Hepatic stellate cell (primary cell): ENCODE measurements at regions not wholly inside any gene's neighbourhood (a gene's known extent, or its start where the extent isn't known, plus 50 kb on each side); places are given as distances from the start of the nearest gene placed in this dataset.
"Not testable (repeated sequence)": the region's sequence is repeated elsewhere in the genome, so short reads cannot be mapped to it uniquely, and the experiment has no call there.

Experiments
- DNase-seq: peaks from one replicate; pipeline ENCODE4 v3.0.0; 2011; ENCODE audit warnings: low spot score

DNA sequence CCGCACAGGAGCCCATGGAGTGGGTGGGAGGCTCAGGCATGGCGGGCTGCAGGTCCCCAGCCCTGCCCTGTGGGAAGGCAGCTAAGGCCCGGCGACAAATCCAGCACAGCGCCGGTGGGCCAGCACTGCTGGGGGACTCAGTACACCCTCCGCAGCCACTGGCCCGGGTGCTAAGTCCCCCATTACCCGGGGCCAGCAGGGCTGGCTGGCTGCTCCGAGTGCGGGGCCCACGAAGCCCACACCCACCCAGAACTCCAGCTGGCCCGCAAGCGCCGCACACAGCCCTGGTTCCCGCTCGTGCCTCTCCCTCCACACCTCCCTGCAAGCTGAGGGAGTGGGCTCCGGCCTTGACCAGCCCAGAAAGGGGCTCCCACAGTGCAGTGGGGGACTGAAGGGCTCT lies 610.0 kb upstream of the NRG3 start:
- DNase-seq, result not testable (repeated sequence)

DNA sequence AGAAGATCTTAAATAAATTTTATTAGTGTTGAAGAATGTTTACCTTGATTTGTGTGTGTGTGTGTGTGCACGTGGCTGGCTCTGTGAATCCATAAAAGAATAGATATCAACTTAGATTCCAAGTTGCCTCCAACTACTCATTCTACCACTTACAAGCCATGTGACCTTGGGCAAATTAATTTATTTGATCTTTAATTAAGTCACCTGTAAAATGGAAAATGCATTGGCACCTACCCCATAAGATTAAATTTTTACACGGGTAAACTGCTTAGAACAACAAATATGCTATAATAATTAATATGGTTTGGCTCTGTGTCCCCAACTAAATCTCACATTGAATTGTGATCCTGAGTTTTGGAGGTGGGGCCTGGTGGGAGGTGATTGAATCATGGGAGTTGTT lies 604.9 kb upstream of the NRG3 start:
- DNase-seq, result no peak

DNA sequence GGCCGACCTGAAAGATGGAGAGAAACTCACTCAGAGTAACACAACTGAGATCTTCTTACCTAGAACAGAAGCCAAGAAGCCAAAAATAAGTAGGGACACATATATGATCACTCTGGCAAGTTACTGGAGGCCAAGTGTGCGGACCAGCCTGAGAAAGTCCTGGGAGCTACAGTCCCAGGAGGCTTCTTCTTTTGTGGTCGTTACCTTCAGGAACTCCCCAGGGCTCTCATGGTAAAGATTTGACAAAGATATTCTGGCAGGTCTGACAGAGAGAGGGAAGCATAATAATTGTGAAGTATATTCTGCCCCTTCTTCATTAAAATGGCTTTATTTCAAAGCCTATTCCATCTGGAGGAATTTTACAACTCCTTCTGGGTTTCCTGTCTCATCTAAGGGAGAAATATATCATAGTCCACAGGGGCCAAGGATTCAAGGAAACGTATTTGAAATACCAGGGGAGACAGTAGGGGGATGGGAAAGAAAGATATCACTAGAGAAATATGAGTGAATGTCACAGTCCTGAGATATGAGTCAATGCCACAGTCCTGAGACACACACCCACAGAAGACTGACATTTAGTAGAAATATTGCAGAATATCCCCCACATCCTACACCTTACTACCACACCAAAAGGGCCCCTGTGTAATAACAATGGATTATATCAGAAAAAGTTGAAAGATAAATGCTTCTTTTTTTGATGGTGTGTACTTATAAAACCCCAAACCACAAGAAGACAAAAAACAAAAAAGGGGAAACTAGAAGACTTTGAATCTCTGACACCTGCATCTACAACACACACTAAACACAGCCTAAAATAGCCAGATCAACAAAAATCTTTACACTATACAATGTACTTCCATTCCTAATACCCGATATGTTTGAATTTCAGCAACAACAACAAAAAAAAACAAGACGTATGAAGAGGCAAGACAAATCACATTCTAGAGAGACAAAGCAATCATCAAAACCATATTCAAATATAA lies 594.2 kb upstream of the NRG3 start:
- no peak for DNase-seq

DNA sequence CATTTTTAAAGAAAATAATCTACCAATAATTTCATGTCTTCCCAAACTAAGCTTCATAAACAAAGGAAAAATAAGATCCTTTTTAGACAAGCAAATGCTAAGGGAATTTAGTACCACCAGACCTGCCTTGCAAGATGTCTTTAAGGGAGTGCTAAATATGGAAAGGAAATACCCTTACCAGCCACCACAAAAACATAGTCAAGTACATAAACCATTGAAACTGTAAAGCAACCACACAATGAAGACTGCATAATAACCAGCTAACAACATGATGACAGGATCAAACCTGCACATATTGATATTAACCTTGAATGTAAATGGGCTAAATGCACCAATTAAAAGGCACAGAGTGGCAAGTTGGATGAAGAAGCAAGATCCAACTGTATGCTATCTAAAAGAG lies 586.5 kb upstream of the NRG3 start:
- DNase-seq, result no peak

DNA sequence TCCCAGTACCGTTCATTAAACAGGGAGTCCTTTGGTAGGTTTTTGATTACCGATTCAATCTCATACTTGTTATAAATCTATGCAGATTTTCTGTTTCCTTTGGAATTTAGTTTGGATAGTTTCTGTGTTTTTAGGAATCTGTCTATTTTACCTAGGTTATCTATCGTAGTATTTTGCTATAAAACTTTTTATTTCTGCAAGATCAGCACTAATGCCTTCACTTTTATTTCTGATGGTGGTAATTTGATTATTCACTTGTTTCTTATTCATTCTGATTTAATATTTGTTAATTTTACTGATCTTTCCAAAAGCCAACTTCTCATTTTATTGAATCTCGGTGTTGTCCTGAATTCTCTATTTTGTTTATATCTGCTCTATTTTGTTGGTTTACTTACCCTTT lies 577.7 kb upstream of the NRG3 start:
- no peak for DNase-seq

DNA sequence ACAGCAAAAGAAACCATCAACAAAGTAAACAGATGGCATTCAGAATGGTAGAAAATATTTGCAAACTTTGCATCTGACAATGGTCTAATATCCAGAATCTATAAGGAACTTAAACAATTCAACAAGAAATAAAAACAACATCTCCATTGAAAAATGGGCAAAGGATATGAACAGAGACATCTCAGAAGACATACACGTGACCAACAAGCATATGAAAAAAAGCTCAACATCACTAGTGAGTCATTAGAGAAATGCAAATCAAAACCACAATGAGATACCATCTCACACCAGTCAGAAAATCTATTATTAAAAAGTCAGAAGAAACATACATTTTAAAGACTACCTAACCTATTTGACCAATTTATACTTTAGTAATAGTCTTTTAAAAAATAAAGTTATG lies 571.3 kb upstream of the NRG3 start:
- no peak for DNase-seq

DNA sequence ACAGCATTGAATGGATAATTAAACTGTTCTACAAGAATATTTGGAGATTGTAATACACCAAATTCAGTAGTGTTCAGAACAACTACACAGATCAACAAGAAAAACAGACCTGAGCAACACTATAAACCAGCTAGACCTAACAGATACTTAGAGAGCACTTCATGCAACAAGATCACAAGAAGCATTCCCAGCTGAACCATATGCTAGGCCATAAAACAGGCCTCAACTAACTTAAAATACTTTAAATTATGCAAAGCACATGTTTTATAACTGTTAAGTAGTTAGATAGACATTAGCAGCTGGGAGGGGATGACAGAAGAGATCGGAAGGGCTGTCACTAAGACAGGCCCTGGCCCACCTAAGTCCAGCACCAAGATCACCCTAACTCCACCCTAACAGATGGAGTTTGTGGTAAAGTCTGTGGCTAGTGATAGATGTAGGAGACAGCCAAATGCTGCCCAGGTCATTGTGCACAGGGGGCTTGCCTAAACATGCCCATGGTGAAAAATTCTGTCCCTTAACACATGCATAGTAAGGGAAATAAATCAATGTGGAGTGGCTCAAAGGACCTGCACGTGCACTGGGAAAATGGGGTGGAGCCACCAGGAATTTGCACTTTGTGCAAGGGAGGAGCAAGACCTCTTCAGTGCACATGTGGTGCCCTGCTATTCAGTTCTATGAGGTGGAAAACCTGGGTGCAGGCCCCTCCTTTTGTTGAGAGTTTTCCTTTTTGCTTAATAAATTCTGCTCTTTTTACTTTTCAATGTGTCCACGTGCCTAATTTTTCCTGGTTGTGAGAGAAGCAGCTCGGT lies 567.8 kb upstream of the NRG3 start:
- no peak for DNase-seq

DNA sequence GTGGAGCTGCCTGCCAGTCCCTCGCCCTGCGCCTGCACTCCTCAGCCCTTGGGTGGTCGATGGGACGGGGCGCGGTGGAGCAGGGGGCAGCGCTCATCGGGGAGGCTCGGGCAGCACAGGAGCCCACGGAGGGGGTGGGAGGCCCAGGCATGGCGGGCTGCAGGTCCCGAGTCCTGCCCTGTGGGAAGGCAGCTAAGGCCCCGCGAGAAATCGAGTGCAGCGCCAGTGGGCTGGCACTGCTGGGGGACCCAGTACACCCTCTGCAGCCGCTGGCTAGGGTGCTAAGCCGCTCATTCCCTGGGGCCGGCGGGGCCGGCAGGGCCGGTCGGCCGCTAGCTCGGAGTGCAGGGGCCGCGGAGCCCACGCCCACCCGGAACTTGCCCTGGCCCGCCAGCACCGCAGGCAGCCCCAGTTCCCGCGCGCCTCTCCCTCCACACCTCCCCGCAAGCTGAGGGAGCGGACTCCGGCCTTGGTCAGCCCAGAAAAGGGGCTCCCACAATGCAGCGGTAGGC lies 565.9 kb upstream of the NRG3 start:
- no peak for DNase-seq

DNA sequence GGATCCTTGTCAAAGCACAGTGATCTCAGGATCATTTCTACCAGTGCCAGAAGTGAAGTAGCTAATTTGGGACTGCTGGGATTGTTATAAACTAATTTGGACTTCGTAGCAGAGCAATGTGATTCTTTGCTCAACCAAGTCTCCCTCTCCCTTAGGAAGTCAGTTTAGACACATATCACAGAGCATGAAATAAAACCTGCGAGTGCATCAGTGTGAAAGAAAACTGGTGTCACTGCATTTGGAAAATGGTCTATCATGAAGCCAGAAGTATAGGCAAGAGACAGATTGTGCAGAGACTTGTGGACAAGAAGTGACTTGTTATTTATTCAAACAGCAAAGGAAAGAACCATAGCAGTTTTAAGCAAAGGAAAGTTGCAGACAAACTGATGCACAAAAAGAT lies 560.5 kb upstream of the NRG3 start:
- no peak for DNase-seq

DNA sequence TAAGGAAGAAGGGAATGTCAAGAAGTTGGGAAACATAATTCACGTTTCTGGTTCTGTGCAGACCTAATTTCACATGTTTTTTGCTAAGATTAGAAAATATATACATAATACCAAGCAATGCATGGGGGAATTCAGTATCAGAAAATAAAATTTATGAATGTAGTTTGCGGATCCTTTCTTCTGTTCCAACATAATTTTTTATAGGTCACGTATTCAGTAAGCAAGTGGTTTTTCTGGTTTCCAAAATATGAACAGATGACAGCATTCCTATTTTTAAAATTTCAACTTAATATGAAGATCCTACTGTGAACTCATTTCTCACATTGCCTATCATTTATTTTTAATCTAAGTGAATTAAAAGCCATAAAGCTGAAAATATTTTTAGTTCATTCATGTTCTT lies 560.0 kb upstream of the NRG3 start:
- DNase-seq, result no peak

DNA sequence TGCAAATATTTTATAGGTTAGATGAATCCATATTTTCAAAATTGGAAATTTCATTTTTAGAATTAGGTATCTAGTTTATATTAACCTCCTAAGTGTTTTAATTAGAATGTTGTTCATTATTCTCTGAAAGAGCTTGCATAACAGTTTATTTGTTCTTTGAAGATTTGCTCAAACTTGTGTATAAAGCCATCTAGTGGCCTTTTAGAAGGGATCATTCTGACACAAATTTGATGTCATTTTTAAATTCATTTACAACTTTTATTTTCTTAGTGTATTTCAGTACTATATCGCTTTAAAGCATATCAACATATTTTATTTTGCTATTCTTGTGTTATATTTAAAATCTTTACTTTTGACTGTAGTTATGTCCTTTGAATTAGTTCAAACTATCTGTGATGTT lies 527.0 kb upstream of the NRG3 start:
- no peak for DNase-seq

DNA sequence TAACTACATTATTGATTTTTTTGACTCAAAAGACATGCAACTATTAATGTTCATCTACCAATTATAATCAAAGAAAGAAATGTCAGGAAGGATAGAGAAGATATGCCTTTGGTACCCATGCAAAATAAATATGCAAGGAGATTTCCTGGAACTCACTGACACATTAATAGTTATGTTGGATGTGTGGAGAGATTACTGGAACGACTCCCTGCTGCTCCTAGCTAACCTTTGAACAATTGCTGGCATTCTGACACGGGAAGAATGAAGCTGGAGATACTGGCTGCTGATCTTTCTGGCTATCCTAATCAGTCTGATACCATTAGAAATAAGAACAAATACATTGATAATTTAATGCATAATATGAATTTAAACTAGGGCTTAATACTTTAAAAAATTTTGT lies 507.9 kb upstream of the NRG3 start:
- DNase-seq, result no peak

DNA sequence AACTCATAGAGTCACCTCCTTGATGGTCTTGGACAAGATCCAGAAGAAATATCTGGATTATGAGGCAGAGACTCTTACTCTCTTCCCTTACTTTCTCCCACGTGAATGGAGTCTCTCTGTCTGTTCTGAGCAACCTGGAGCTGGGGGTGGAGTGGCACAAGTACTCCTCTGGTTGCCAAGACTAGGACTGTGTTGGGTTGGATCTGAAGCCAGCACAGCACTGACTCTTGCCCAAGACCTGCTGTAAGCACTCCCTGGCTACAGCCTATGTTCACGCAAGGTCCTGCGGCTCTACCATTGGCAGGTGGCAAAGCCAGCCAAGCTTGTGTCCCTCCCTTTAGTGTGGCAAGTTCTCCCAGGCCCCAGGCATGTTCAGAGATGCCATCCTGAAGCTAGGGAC lies 488.2 kb upstream of the NRG3 start:
- DNase-seq, result no peak

DNA sequence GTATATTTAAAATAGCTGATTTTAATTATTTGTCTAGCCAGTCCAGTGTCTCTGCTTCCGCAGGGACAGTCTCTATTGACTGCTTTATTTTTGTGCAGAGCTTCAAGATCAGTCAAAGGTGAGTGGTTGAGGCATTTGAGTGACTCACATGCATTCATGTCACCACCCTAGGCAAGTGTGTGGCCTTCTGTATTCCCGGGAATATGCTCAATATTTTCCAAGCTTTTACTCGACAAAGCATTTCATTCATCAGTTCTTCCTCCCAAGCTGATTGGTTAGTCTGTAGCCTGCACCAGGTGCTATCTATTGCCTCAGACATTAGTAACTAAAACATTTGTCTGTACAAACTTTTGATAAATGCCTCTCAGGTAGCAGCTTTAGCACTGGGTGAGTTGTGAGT lies 471.5 kb upstream of the NRG3 start:
- DNase-seq, result no peak

DNA sequence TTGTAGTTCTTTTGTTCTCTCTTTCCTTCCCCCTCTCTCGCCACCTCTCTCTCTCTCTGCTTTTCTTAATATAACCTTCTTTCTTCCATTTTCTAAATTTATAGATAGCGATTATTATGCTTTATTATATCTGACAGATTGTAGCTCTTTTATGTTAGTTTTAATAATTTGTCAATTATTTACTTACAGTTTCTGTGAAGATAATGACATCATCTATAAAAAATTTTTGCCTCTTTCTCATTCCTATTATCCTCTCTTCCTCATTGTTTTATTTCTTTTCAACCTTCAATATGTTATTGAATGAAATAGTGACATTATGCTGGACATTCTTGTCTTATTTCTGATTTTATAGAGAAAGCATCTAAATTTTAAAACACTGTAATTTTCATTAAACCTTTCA lies 469.6 kb upstream of the NRG3 start:
- DNase-seq, result no peak

DNA sequence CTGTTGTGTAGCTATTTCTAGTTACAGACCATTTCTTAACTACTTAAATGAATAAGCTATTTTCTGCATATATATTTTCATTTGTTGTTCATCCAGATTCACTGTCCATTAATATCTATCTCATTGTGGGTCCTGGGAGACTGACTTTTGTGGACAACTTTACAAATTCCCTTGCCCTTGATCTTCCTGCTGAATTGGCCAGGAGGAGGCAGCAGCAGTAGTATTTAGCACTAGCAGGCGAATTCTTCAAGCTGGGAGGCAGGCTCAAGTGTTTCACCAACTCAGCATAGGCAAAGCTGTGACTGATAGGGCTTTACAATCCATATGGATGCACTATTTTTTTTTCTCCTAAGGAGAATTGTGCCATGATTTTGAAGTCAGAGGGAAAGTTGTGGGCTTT lies 461.0 kb upstream of the NRG3 start:
- DNase-seq, result no peak

DNA sequence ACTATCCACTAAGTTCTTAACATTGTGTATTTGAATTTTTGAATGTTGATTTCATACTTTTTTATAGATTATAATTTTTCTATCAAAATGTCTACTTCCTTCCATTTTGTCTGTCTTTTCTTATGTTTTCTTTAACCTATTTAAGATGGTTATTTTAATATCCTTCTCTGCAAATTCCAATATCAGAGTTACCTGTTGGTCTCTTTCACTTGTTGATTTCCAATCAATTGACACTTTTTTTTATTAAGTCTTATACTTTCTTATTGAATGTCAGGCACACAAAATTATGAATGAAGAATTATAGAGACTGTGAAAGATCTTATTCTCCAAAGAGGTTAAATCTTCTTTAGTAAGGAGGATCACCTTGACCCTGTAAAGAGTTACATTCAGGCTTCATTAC lies 448.3 kb upstream of the NRG3 start:
- no peak for DNase-seq

DNA sequence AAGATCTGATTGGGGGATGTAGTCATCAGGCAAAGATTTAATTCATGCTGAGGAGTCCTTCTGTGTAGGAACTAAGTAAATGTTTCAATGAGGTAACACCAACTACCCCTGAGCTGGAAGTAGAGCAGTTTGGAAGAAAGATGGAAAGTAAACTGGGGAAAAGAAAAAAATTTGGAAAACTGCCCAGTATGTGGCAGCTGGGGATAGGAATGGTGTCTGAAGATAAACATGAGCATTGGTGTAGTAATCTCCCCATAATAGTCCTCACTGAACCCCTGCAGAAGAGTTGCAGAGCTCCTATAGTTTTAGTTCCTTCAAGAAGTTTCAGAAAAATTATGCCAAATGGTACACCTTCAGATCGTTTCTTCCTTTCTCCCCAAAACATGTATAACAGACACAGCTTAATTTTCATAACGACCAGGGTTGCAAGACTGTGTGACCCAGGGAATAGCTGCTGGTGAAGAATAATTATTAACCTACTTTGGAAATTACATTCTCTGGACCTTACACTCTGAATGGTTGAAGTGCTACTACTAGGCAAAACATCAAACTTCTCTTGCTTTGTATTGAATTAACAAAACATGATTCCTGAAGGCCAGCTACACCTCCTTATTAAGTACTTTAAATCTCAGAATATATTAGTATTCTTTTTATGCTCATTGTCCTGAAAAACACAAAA lies 446.4 kb upstream of the NRG3 start:
- DNase-seq, result no peak

DNA sequence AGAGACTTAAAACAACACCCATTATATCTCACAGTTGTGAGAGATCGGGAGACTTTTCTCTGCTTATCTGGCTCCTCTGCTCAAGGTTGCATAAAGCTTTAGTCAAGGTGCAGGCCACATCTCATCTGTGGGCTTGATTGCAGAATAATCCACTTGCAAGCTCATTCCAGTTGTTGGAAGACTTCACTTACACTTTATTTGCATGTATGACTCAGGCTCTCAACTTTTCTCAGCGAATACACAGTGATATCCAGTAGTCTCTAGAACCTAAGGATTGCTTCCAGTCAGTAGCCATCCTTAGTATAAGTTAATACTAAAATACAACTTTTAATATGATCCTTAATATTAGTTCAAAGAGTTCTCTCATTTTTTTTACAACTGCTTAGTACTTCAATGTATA lies 435.5 kb upstream of the NRG3 start:
- DNase-seq, result no peak

DNA sequence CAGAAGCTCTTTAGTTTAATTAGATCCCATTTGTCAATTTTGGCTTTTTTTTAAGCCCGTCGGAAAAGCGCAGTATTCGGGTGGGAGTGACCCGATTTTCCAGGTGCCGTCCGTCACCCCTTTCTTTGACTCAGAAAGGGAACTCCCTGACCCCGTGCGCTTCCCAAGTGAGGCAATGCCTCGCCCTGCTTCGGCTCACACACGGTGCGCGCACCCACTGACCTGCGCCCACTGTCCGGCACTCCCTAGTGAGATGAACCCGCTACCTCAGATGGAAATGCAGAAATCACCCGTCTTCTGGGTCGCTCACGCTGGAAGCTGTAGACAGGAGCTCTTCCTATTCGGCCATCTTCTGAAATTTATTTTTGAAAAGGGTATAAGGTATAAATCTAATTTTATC lies 433.4 kb upstream of the NRG3 start:
- DNase-seq, result not testable (repeated sequence)

DNA sequence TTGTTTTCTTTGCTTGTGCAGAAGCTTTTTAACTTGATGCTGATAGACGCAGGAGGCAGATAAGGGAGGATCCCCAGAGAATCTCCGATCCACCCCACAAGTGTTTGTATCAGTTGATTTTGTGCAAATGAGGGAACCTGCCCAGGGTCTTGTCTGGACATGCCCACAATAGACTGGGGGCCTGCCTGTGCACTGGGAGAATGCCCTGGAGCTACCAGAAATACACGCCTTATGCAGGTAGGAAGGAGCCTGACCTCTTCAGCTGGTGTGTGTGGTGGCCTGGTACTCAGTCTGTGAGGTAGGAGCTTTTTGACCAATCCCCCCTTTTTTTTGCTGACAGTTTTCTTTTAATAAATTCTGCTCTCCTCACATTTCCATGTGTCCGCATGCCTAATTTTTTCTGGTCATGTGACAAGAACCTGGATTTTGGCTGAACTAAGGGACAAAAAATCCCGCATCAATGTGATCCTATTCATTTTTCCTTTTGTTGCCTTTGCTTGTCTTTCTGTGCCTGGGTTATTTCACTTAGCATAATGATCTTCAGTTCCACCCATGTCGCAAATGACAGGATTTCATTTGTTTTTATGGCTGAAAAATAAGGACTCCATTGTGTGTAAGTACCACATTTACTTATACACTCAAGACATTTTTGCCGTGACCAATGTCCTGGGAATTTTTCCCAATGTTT lies 430.6 kb upstream of the NRG3 start:
- DNase-seq, result no peak

DNA sequence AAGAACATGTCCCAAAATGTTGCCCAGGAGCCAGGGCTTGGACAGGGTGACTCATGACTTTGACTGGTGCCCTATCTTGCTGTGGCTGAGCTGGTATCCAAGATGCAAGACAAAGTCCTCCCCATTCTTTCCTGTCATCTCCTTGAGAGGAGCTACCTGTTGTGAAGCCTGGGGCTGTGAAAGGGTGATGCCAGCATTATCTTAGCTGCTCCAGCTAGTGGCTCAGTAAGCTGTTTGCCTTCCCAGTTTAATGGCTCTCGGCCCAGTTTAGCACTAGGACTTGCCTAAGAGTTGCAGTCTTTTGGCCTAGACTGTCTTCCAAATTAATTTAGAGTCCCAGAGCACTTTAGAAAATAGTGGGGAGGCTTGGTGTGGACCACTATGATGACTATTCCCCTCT lies 424.3 kb upstream of the NRG3 start:
- no peak for DNase-seq
